ENCODE measurements at regions not wholly inside any gene's neighbourhood (a gene's known extent, or its start where the extent isn't known, plus 50 kb on each side); places are given as distances from the start of the nearest gene placed in this dataset.
"Not testable (repeated sequence)": the region's sequence is repeated elsewhere in the genome, so short reads cannot be mapped to it uniquely, and the experiment has no call there.

- in situ Hi-C loops (cut with HindIII; ENCODE audit: low pct_unique_long_range_greater_than_20kb, low sequenced_read_pairs) = no loop called here
- no peak for TF ChIP-seq JUND (IDR thresholded peaks at IDR 0.05; ENCODE audit: low read depth)
- no peak for DNase-seq (ENCODE audit: low read depth in 1 of 2, low spot score in 1 of 2)
These were observed 160.4 kb downstream of the UACA start for GRCh38 chr15:70602834-70603560.

GRCh38 chr15:70602281-70602680 is 161.1 kb downstream of the UACA start:
- in situ Hi-C loops (cut with HindIII; ENCODE audit: low pct_unique_long_range_greater_than_20kb, low sequenced_read_pairs) = no loop called here
- TF ChIP-seq JUND (IDR thresholded peaks at IDR 0.05; ENCODE audit: low read depth) = no peak
- DNase-seq (ENCODE audit: low read depth in 1 of 2, low spot score in 1 of 2) = no peak

GRCh38 chr15:70597945-70598344 is 165.4 kb downstream of the UACA start:
- in situ Hi-C loops (cut with HindIII; ENCODE audit: low pct_unique_long_range_greater_than_20kb, low sequenced_read_pairs) = no loop called here
- no peak for TF ChIP-seq JUND (IDR thresholded peaks at IDR 0.05; ENCODE audit: low read depth)
- no peak for DNase-seq (ENCODE audit: low read depth in 1 of 2, low spot score in 1 of 2)

GRCh38 chr15:70597056-70597603 is 166.2 kb downstream of the UACA start:
- in situ Hi-C loops (cut with HindIII; ENCODE audit: low pct_unique_long_range_greater_than_20kb, low sequenced_read_pairs) = no loop called here
- no peak for TF ChIP-seq JUND (IDR thresholded peaks at IDR 0.05; ENCODE audit: low read depth)
- DNase-seq (ENCODE audit: low read depth in 1 of 2, low spot score in 1 of 2) = no peak

- in situ Hi-C loops (cut with HindIII; ENCODE audit: low pct_unique_long_range_greater_than_20kb, low sequenced_read_pairs) = no loop called here
- DNase-seq (ENCODE audit: low read depth in 1 of 2, low spot score in 1 of 2) = no peak
- TF ChIP-seq JUND (IDR thresholded peaks at IDR 0.05; ENCODE audit: low read depth) = no peak
These were observed 166.9 kb downstream of the UACA start for GRCh38 chr15:70596354-70597055.

- TF ChIP-seq JUND (IDR thresholded peaks at IDR 0.05; ENCODE audit: low read depth) = no peak
- in situ Hi-C loops (cut with HindIII; ENCODE audit: low pct_unique_long_range_greater_than_20kb, low sequenced_read_pairs) = no loop called here
- DNase-seq (ENCODE audit: low read depth in 1 of 2, low spot score in 1 of 2) = no peak
These were observed 169.6 kb downstream of the UACA start for GRCh38 chr15:70593795-70594194.

- DNase-seq (ENCODE audit: low read depth in 1 of 2, low spot score in 1 of 2) = no peak
- in situ Hi-C loops (cut with HindIII; ENCODE audit: low pct_unique_long_range_greater_than_20kb, low sequenced_read_pairs) = no loop called here
These were observed 173.6 kb downstream of the UACA start for GRCh38 chr15:70589728-70590127.

GRCh38 chr15:70589221-70589620 is 174.1 kb downstream of the UACA start:
- in situ Hi-C loops (cut with HindIII; ENCODE audit: low pct_unique_long_range_greater_than_20kb, low sequenced_read_pairs) = no loop called here
- no peak for DNase-seq (ENCODE audit: low read depth in 1 of 2, low spot score in 1 of 2)
- no peak for TF ChIP-seq JUND (IDR thresholded peaks at IDR 0.05; ENCODE audit: low read depth)

More at GRCh38 chr15:70589728-70590127, 173.6 kb downstream of the UACA start:
- TF ChIP-seq JUND (IDR thresholded peaks at IDR 0.05; ENCODE audit: low read depth) = no peak

- DNase-seq (ENCODE audit: low read depth in 1 of 2, low spot score in 1 of 2) = no peak
- in situ Hi-C loops (cut with HindIII; ENCODE audit: low pct_unique_long_range_greater_than_20kb, low sequenced_read_pairs) = no loop called here
- TF ChIP-seq JUND (IDR thresholded peaks at IDR 0.05; ENCODE audit: low read depth) = no peak
These were observed 174.7 kb downstream of the UACA start for GRCh38 chr15:70588613-70589012.

GRCh38 chr15:70587896-70588567 is 175.3 kb downstream of the UACA start:
- TF ChIP-seq JUND (IDR thresholded peaks at IDR 0.05; ENCODE audit: low read depth) = no peak
- in situ Hi-C loops (cut with HindIII; ENCODE audit: low pct_unique_long_range_greater_than_20kb, low sequenced_read_pairs) = no loop called here
- DNase-seq (ENCODE audit: low read depth in 1 of 2, low spot score in 1 of 2) = no peak

GRCh38 chr15:70587012-70587634 is 176.2 kb downstream of the UACA start:
- DNase-seq (ENCODE audit: low read depth in 1 of 2, low spot score in 1 of 2); in situ Hi-C loops (cut with HindIII; ENCODE audit: low pct_unique_long_range_greater_than_20kb, low sequenced_read_pairs): not testable (repeated sequence)

GRCh38 chr15:70586241-70586640 is 177.1 kb downstream of the UACA start:
- in situ Hi-C loops (cut with HindIII; ENCODE audit: low pct_unique_long_range_greater_than_20kb, low sequenced_read_pairs) = no loop called here
- TF ChIP-seq JUND (IDR thresholded peaks at IDR 0.05; ENCODE audit: low read depth) = no peak
- no peak for DNase-seq (ENCODE audit: low read depth in 1 of 2, low spot score in 1 of 2)
